Cerebellar cortex (tissue), 1 donor: ENCODE measurements at regions not wholly inside any gene's neighbourhood (a gene's known extent, or its start where the extent isn't known, plus 50 kb on each side); places are given as distances from the start of the nearest gene placed in this dataset.

Source experiments
- DNase-seq: peaks from one replicate; pipeline ENCODE4 v3.0.0-alpha.2; 2015; ENCODE audit warnings: low spot score

DNA sequence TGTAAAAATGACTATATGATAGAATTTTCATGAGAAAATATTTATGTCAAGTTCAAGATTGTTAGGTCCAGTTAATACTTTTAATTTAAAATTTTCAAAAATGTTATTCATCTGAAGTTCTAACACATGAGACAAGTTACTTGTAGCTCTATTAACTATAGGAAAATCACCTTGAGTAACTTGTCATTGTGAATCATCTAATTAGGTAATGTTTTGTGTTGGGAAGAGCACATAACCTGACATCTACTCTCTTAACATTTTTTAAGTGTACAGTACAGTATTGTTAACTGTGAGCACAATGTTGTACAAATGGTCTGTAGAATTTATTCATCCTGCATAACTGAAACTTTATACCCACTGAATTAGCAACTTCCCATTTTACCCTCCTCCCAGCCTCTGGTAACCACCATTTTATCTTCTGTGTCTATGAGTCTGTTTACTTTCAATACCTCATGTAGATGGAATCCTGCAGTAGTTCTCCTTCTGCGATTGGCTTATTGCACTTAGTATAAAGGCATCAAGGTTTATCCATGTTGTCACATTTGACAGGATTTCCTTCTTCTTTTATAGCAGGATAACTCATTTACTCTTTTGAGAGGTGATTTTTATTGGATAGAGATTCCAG, 54.6 kb downstream of the ARL4A start:
- no peak for DNase-seq

DNA sequence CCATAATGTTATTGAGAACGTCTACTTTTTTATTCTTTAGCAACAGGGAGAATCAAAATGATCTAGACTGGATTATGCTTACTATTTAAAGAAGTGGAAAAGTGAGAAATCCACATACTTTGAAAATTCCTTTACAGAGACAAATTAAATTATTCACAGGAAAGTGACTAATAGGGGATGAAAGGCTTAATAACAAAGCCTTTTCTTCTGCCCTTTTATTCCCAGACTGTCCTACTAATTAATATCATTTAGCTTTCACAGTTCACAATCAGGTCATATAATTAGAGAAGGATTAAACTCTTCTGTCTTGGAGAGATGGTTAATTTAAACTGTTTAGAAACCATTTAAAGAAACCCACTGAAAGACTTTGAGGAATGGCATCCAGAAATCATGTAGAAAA, 58.8 kb downstream of the ARL4A start:
- DNase-seq: no peak

DNA sequence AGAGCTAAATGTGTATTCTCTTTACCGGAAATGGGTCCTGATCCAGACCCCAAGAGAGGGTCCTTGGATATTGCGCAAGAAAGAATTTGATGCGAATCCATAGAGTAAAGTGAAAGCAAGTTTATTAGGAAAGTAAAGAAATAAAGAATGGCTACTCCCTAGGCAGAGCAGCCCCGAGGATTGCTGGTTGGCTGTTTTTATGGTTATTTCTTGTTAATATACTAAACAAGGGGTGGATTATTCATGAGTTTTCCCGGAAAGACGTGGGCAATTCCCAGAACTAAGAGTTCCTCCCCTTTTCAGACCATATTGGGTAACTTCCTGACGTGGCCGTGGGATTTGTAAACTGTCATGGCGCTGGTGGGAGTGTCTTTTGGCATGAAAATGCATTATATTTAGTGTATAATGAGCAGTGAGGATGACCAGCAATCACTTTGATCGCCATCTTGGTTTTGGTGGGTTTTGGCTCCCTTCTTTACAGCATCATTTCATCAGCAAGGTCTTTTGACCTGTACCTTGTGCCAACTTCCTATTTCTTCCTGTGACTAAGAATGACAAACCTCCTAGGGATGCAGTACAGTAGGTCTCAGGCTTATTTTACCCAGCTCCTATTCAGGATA, 60.4 kb downstream of the ARL4A start:
- no peak for DNase-seq

DNA sequence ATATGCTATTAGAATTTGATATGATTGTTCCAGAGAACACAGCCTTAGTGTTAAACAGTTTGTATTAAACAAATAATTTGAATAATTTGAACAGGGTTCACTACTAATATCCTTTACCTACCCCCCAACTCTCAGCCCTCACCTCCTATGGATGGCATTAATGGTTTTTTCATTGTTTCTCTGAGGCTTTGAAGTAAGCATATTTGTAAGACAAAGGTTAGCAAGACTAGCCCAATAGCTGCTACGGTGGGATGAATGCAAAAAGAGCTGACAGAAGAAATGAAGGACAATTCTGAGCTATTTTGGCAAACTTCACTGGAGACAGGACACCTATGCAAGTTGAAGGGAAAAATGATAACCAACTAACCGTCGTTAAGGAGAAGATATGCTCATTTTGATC, 61.6 kb downstream of the ARL4A start:
- DNase-seq: no peak

DNA sequence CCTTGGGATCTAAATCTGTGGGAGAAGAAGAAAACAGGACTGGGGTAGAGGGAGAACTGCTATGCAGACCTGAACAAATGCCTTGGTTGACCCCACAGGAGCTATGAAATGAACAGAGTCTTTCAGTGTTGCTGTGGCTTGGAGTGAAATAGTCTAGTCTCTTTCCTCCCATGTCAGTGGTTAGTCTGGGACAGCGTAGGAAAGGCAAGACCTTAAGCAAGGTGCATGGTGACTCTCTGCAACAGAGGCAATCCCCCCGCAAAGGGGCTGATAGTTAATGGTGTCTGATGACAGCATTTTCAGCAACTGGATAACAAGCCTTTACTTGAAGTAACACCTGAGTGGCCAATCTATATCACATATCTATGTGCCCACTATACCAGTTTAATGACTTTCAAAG, 62.3 kb downstream of the ARL4A start:
- no peak for DNase-seq

DNA sequence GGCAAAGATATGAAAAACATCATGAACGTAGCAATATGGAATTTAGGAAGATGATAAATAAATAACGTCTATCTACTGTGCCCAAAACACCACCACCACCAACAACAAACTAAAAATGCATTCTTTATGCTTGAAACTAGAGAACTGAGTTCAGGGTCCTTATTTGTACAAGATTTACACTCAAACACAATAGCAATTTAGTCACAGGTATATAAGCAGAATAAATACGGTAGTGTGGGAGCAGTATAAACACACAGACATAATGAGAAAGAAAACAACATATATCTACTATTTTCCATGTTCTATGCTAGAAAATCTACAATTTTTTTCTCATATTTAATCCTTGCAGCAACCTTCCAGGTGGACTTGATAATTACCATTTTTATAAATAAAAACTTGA, 64.3 kb downstream of the ARL4A start:
- DNase-seq: no peak

DNA sequence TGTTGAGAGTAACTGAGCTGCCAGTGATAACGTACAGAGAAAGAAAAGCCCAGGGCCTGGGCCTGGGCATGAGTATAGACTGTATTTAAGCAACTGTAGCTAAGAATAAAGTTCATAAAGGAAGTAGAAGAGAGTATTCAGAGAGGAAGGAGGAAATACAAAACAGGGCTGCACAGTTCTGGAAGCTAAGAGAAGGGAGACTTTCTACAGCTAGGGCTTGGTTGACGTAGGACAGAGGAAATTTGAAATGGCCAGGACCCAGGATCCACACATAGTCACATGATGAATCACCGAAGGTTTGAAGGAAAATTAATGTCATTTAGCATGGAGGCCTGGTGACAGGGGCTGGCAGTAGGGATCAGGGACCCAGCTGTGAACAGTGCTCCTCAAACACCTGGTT, 66.7 kb downstream of the ARL4A start:
- DNase-seq: no peak

DNA sequence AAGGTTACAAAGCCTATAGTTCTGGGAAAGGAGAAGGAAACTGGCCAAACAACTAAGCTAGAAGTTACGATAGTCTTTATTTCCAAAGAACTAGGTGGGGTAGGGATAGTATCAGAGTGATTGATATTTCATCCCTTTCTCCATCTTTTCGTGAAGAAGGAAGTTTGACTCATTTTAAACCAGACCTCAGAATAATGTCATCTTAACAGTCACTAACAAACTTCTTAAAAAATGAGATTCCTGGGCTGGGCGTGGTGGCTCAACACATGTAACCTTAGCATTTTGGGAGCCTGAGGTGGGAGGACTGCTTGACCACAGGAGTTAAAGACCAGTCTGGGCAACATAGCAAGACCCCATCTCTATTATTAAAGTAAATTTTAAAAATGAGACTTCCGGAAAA, 69.4 kb downstream of the ARL4A start:
- DNase-seq: no peak

DNA sequence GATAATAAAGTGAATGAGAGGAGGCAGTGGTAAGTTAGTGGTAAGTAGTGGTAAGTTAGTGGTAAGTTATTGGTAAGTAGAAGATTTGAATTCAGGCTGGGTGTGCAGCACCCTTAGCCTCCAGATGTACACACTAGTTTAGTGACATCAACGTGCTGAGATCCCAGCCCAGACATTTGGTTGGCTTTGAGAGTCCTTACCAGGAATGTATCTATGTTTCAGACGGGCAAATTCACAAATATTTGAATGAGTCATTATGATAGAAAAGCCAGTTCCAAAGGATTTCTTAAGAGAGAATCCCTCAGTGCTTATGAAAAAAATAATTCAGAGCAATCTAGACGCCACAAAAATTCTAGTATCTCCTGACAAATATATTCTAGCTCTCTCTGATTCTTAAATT, 70.0 kb downstream of the ARL4A start:
- DNase-seq: no peak

DNA sequence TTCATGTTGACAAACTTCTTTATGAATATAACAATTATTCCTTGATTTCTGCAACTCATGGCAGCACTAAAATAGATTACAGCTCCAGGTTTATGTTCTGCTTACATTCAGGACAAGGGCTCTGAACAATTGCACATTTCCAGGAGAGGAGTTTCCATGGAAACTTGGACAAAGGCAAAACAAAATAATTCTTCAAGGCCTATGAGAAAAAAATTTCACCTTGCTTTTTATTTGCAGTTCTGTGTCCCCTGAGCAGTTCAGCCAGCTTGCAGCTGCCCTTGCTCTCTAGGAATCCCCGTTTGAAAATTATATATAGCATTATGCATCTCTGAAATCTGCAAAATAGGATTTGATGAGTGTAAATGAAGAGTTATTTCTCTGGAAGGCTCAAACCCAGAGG, 71.7 kb downstream of the ARL4A start:
- DNase-seq: no peak

DNA sequence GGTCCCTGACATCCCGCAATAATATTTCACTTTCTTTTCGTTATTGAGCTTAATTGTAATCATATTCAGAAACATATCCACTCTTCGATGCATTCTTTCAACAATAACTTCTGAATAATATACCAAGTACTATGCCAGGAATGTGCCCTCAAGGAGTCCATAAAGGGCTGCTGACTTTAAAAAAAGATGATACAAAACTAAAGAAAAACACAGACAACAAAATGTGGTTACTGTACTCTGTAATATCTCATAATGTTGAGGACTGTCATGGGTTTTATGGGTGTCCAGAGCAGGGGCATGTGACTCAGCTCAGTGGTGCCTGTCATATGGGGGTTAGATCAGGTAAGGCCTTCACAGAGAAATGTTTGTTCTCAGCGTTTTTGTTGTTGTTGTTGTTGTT, 73.7 kb downstream of the ARL4A start:
- DNase-seq: no peak

DNA sequence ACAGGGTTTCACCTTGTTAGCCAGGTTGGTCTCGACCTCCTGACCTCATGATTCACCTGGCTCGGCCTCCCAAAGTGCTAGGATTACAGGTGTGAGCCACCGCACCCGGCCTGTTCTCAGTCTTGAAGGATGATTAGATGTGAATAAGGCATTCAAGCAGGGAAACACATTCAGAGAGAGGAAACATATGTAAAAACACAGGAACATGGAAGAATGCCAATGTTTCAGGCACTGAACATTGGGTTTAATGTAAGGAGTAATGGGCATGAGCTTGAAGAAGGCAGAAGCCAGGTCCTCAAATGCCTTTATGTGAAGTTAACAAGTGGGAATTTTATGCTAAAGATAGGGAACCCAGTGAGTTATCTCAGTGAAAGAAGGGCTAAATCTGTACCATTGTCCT, 74.3 kb downstream of the ARL4A start:
- DNase-seq: no peak

DNA sequence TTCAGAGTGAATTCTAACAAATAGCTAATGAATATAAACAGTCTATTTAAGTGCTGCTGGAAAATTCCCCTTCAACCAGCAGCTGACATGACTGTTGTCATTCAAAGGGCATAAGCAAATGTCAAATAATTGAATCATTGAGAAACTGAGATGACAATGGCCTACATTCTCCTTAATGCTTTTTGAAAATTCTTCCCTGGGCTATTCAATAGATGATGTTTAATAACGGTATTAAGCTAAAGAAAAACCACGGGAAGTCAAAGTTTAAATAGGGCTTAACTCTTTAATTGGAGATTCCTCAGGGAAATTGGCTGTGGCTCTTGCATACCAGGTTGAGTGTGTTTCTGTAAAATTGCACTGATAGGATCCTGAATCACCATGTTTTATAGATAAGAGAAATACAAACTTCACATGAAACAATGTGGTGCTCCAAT, 77.0 kb downstream of the ARL4A start:
- DNase-seq: no peak

DNA sequence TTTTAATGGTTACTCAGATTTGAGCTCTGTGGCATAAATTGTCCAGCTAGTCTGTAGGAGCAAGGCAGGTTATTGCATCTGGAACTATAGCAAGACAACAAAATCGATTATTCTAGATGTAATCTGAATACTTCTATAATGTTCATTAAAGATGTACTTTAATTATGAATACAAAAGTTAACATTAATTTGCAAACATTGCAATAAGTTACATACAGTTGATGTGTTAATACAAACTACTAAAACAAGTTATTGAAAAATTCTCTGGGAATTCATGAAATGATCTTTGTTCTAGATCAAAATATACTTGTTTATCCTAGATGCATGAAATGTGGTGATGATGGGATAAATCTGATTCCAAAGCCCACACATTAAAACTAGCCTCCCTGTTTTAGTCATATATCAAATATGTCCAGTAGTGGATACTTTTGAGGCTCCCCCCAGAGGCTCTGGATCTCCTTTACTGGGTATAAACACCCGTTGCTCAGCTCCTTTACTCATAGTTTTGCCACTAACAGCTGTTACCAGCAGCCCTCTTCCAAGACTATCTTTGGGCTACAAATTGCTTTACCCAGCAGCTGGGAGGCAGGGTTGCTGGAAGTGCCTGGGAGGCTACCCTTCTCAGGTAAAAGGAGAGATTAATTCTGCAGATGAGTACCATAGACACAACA, 78.1 kb downstream of the ARL4A start:
- no peak for DNase-seq

DNA sequence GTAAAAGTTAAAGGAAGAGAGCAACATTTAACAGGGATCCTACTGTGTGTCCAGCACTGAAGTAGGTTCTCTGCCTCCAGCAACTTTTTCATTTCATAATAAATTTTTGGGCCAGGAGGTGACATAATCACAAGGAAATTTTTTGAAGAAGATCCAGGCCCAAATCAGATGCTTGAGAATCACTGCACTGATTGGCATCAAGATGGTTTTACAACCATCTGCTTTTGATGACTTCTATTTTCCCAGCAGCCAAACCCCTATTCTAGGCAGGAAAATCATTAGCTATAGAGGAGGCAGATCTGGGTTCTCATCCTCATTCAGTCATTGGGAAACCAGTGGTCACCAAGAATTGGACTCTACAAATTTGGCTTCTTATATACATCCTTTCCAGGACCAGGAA, 79.0 kb downstream of the ARL4A start:
- DNase-seq: no peak

DNA sequence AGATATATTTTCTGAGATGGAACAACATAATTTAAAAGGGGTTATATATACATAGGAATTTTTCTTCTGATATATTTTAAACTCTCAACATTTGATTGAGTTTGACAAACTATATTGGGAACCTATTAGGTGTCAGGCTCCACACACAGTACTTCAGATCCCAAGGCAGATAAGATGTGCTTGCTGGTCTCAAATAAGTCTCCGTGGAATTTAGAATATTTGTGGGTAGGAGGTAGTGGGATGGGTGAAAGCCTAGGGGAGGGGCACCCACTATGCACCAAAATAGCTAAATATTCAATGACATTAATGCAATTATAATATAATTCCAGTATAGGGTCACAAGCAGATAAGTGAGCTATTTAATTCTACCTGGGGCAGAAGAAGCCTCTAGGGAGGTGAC, 81.5 kb downstream of the ARL4A start:
- DNase-seq: no peak

DNA sequence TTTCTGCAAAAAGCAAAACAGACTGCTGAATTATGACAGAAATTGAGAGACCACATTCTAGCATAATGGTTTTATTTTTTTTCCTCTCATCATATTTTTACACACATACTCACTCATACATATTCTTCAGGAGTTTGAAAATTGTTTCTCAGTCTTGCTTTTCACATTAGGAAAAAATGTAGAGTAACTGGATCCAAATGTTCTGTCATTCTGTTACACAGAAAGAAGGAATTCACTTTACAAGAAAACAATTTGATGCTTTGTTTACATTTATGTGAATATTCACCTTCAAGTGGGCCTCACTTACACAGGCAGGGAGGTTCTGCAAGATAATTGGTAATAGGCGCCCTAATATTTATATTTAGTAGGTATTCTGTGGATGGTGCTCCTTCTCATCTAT, 82.0 kb downstream of the ARL4A start:
- no peak for DNase-seq

DNA sequence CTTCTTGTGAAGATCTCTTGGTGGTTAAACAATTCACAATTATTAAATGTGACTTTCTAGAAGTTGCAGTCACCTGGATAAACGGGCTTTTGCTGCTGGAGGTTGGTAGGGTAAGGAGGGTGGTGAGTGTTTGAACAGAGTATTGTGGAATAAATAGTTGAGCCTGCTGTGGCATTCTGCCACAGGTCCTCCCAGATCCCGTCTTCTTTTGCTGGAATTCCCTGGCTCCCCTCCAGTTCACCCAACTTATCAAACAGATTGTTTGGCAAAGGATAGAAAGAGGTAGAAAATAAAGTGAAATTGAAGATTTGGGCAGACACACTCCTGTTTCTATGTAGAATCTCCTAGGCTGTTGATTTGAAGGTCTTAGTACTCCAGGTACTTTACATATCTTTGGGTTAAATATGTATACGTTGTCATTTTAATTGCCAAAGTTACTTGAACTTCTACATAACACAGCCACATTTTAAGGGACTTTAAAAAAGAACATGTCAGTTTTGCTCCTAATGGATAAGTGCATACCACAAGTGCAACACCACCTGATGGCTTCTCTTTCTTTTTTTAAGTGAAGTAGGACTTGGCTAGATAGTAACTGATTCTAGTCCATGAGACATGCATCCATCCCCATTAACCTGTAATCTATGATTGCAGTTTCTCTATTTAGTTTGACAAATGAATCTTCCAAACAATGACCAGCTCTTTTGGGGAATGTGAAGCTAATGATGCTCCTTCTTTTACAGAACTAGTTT, 83.0 kb downstream of the ARL4A start:
- no peak for DNase-seq

DNA sequence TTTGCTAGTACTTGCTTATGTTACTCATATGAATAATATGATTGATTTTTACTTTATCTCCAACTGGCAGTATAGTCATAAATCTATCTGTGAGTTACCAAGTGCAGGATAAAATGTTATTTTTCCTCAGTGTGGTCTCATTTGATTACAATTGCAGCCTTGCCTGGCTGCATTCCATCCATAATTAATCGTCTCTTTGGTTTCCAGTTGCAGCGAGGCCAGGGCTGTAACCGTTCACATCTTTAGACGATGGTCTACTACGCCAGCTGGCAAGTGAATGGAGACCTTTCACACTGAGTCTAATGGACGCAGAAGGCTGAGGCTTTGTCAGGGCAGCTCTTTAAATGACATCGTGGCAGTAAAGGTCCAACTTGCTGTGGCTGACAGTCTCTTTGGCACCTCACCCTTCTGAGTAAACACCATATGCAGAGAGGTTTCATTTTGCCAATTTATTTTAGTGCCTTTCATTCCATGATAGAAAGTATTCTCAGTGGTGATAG, 84.0 kb downstream of the ARL4A start:
- DNase-seq: peak; percentile 22

DNA sequence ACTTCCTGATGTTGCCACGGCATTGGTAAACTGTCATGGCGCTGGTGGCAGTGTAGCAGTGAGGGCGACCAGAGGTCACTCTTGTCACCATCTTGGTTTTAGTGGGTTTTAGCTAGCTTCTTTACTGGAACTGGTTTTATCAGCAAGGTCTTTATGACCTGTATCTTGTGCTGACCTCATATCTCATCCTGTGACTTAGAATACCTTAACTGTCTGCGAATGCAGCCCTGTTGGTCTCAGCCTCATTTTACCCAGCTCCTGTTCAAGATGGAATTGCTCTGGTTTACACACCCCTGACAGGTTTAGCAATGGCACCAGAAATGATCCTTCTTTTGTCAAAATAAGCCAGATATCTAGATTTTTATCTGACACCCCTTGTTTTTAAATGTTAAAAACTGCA, 85.3 kb downstream of the ARL4A start:
- DNase-seq: no peak

DNA sequence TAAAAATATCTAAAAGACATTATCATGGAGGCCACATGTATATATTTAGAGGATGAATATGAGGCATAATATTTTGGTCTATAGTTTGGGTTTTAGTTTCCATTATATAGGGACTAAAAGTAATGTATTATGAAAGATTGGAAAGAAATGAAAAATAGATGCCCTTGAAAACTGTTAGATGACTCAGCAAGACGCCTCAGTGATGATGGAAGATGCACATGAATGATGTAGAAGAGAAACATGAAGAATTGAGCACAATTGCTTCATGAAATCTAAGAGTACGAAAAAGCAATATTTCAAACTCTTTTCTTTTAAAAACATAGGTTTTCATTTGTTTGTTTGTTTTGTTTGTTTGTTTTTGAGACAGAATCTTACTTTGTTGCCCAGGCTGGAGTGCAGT, 89.8 kb downstream of the ARL4A start:
- DNase-seq: no peak

DNA sequence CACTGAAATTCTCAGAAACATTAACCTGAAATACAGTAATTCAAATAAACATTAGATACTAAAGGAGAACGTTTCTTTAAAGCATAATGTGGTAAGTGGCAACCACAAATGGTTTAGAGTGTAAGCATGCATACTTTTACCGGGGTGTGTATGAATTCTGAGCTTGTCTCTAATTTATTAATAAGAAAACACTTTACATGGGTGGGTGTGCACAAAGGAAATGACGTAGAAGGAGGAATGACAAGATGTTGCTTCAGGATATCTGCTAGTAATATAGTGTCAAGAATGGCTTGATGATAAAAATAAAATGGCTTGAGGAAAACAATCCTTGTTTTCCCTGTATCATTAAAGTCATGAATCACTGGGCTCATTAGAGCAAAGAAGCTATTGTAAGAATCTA, 92.5 kb downstream of the ARL4A start:
- DNase-seq: no peak
